HG02938 (cell line): ENCODE measurements at regions not wholly inside any gene's neighbourhood (a gene's known extent, or its start where the extent isn't known, plus 50 kb on each side); places are given as distances from the start of the nearest gene placed in this dataset.

Source experiments
- ATAC-seq: cut with Tn5 transposase; IDR thresholded peaks from one replicate; pipeline ENCODE4 v1.9.1; 2021; ENCODE audit warnings: mild to moderate bottlenecking, moderate library complexity; ENCODE audit not compliant: unreplicated experiment

DNA sequence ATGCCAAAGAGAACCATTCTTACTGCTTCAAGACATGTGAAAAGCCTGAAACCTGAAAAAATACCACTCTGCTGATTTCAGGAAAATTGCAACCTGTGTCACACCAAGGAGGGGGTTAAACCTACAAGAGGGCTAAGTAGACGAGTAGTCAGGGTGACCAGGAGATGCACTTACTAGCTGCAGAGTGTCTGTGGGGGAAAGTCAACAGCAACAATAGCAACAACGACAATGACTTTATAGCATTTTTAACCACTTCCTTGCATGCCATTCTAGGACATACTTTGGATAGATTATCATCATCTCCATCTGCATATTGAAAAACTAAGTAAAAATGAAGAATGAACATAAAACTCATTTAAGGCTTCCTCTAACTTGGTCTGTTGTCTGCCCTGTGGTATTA lies 902.7 kb downstream of the BCL11B start:
- no peak for ATAC-seq

- ATAC-seq = no peak
These were observed 901.6 kb downstream of the BCL11B start for GRCh38 chr14:98370352-98370751.

- no peak for ATAC-seq
These were observed 900.9 kb downstream of the BCL11B start for GRCh38 chr14:98371141-98371540.

- no peak for ATAC-seq
These were observed 897.9 kb downstream of the BCL11B start for GRCh38 chr14:98374136-98374535.

DNA sequence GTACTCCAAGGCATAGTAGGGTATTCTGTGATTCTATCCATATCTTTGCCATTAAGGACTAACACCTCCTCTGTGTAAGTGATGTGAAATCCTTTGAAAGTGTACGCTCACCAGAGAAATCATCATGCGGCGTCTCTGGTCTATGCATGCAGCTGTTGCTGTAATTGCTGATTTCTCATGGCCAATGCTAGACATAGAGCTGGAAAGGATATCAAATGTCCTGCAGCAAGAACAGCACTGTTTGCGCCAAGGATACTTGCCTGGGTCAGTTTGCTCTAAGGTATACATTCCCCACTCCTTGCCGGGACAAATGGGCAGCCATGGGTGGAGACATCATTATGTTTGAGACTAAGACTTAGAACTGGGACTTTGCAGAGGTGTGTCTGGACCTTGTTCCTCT lies 896.4 kb downstream of the BCL11B start:
- ATAC-seq = no peak

DNA sequence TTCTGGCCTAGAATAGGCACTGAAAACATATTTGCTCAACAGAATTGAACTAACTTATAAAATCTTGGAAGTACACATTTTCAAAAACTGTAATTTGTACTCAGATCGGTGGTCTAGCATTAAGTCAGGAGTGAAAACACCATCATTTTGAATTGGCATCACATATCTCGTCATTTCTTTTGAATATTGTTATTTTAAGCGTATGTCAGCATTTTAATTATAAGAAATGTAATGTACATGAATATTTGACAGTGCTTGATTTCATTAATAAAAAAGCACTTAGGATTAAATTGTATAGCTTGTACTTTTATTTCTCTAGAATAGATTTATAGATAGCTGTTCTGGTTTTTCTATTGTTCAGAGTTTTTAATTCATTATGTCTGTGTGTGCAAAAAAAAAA lies 892.2 kb downstream of the BCL11B start:
- ATAC-seq = no peak

DNA sequence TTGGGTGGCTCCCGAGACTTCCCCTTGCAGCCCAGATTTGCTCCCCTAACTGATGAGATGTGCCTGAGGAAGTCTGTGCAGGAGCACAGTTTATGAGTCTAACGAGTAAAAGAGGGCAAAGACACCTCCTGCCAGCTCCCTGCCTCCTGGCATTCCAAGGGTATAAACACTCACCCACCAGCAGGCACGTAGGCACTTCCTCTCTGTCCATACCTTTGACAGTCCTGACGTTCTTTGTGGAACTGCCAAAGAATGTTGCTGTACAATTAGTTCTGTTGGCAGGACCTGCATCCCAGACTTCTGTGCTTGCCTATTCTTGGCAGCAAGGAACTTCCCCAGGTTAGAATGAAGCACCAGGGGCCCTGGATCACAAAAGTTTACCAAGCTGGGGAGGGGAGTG lies 889.3 kb downstream of the BCL11B start:
- no peak for ATAC-seq

DNA sequence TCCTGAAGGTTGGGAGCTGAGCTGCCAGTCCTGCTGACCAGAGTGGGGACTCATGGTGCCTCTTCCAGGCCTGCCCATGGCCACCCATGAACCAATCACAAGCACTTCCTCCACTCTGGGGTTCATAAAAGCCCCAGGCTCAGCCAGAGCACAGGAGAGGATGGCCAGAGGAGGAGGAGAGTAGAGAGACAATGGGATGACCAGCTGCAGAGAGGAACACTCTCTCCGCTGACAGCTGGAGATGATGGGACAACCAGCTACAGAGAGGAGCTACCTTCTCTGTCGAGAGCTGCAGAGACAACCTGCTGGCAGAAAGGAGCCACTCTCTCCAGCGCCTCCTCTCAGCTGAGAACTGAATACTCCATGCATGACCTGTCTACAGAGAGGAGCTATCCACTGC lies 886.1 kb downstream of the BCL11B start:
- ATAC-seq = no peak

DNA sequence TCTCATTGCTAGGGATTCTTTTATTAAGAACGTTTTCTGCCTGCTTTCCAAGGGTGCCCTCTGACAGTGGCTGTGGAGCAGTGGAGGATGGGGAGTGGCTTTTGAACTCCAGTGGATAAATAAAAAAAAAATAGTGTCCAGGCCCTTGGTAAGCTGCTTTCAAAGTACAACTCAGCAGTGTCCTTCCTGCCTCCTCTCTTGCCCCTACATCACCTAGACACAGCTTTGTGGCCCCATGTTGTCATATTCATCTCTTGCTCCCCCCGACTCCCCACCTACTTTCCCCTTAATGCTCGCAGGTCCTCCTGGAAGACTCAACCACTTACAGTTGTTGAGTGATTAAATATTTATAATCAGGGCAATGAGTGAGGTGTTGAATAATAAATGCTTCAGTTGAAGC lies 880.9 kb downstream of the BCL11B start:
- no peak for ATAC-seq

- no peak for ATAC-seq
These were observed 878.5 kb downstream of the BCL11B start for GRCh38 chr14:98393527-98393926.

DNA sequence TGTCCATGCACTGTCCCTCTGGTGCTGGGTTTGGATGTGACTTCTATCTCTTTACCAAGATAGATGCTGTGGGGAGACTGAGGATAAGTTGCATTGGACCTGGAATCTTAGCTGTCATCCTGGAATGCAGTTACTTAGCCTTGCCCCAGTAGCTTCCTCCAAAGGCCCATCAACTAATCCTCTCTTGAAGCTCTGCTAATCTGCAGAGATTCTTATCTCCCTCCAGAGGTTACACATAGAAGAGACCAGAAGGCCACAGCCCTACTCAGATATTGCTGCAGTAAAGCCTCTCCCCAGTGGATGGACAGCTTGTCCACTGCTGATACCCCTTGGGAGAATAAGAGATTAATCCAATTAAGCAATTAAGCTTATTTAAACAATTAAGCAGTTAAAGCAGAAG lies 867.2 kb downstream of the BCL11B start:
- no peak for ATAC-seq

DNA sequence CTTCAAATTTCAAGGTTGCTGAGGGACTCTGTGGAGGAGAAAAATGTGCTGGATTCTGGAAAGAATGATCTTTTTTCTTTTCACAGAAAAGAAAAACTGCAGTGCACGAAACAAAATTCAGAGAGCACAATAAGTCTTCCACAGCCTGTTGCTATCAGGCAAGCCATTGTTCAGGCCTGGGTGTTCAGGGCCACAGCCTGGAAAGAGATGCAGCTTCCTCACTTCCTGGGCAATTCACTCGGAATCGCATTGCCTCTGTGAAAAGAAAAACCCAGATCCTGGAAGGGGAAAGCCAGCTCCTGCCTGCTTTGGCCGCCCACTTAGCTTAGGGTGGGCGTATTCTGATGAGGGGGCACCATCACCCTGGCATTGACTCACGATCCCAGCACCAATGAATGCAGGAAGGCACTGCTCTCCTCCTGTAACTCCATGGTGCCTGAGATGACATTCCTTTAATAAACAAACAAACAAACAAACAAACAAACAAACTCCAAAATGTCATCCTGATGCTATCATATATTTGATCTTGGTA lies 863.9 kb downstream of the BCL11B start:
- no peak for ATAC-seq

- no peak for ATAC-seq
These were observed 863.3 kb downstream of the BCL11B start for GRCh38 chr14:98408713-98409112.

DNA sequence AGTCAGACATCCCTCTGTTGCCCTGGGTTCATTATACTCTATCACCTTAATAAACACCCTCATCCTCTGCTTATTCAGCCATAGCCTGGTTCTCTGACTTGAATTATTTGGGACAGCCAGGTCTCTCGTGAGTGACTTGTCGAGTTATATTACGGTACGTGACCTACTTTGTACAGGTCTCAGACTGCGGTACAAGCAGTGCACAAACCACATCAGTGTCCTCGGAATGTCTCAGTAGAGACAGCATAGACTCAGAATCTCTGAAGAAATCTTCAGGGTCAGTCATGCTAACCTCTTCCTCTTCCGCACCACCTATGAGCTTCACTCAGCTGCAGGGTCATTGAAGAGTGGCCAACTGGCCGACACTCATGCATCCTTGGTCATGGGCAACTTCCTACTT lies 860.8 kb downstream of the BCL11B start:
- ATAC-seq = no peak

DNA sequence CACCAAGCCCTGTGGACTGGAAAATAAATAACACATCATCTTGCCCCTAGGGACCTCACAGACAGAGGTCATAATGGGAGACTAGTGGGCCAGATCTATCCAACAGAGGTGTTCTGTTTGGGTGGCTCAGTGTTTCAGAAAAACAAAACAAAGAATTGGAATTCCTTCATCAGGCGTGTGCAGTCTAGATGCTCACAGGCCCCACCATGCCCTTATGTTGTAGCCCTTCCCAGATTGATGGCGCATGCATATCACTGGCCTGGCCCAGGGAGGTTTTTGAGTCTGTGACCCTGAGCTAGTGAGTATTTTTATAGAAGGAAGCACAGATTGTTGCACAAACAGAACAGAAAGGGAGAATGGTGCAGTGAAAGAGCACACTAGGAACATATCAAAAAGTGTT lies 859.6 kb downstream of the BCL11B start:
- ATAC-seq = no peak

DNA sequence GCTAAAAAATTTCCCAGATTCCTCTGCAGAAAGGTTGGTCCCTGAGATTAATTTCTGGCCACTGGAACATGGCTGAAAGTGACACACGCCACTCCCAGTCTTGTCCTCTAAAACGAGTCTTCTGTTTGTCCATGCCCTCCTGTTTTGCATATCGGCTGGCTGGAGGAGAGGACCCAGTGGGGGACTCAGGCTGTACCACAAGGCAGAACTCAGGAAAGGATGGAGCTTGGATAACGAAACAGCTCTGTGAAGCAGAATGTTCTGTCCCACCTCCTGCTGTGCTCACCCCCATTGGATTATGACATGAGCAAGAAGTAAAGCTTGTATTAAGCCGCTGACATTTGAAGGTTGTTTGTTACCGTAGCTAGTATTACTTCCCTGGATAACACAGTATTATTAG lies 856.2 kb downstream of the BCL11B start:
- no peak for ATAC-seq

DNA sequence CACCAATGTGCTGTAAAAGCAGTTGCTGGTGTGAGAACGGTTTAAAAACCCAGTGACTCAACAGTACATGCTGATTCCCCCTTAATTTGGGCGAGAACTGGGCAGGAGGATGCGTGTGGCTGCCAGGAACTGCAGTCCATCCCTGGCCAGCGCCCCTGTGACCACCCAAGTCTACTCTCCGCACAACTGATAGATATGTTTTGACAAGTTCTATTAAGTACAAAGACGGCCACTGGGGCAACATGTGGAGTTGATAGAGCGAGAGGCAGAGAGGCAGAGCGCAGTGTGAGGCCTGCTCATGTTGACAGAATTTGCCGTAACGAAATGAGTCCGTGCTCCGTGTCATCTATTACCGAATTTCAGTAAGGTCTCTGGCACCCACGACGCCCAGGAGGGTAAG lies 855.0 kb downstream of the BCL11B start:
- ATAC-seq = no peak

DNA sequence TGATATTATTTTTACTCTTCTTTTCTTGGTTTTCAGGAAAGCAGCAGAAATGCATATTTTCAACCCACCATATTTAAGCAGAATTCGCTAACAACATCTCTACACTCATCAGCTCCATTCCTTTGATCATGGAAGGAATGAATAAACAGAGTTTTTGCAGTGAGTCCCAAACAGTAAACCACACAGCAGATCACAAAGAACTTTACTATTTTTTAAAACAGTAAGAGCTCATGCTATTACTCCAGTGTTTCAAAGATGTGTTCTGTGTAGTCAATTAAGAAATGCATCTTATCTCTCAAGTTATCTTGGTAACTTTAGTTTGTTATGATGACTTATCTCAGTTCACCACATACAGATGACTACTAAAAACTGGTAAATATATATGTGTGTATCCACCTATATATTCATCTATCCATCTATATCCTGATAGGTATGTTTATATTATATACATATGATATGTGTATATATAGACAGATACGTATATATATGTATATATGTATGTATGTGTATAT lies 843.5 kb downstream of the BCL11B start:
- ATAC-seq = no peak

DNA sequence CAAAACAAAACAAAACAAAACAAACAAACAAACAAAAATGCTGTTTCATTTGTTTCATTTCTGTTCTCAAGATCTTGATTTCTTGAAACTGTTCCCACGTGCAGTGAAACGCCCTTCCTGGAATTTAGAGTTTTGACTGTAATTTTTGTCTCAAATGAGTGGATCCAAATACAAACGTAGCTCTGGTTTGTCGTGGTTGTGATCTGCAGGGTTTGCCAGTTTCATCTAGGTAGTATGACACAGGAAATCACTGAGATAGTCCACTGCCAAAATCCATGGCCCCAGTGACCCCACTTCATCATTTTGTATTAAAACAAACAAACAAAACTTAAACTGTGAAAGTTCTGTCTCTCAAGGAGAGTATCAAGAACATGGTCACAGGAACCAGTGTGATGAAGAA lies 838.6 kb downstream of the BCL11B start:
- no peak for ATAC-seq

GRCh38 chr14:98437113-98437512 lies 834.9 kb downstream of the BCL11B start:
- ATAC-seq = no peak

GRCh38 chr14:98444077-98444476 lies 827.9 kb downstream of the BCL11B start:
- no peak for ATAC-seq

GRCh38 chr14:98445718-98446117 lies 826.3 kb downstream of the BCL11B start:
- no peak for ATAC-seq

- no peak for ATAC-seq
These were observed 825.5 kb downstream of the BCL11B start for GRCh38 chr14:98446508-98446907.

GRCh38 chr14:98456231-98456630 lies 815.8 kb downstream of the BCL11B start:
- ATAC-seq = no peak
